ENCODE measurements at regions not wholly inside any gene's neighbourhood (a gene's known extent, or its start where the extent isn't known, plus 50 kb on each side); places are given as distances from the start of the nearest gene placed in this dataset.

GRCh38 chr21:38899277-38899947, 93.7 kb downstream of the ETS2 start:
- intact Hi-C loops (cut with DNase I; ENCODE audit: low total_unique reads) = no loop called here
- no peaks in the 10 kb centered on the region for H3K36me3 ChIP-seq
- no peak for DNase-seq
- peaks cover 0 to 11% (median 0%) of the 10 kb centered on the region in 8 donors for H3K9me3 ChIP-seq
- H3K4me3 ChIP-seq = no peak overlapping the region
- H3K27ac ChIP-seq = no peak overlapping the region
- H3K4me1 ChIP-seq = no peaks in the 10 kb centered on the region
- no peaks in the 10 kb centered on the region for H3K27me3 ChIP-seq (replicated peaks in 1 of 7)
- TF ChIP-seq POLR2A (IDR thresholded peaks at IDR 0.05) = no peak
- no peak for TF ChIP-seq CTCF (IDR thresholded peaks at IDR 0.05 in 8 of 11, conservative IDR thresholded peaks at IDR 0.05 in 3 of 11)
- TF ChIP-seq POLR2AphosphoS5 (IDR thresholded peaks at IDR 0.05) = no peak
- WGBS, 5 donors = 60 to 87% (median 63%) methylated on average over 3 of the region's 3 CpGs

GRCh38 chr21:38898422-38899096, 92.8 kb downstream of the ETS2 start:
- Histone ChIP-seq H3K36me3 (no peaks in the 10 kb centered on the region), H3K4me3 (no peak overlapping the region), H3K27me3 (replicated peaks in 1 of 7) (no peaks in the 10 kb centered on the region), H3K9me3 (peaks cover 0 to 11% (median 0%) of the 10 kb centered on the region in 8 donors), H3K4me1 (no peaks in the 10 kb centered on the region), H3K27ac (no peak overlapping the region)
- TF ChIP-seq CTCF (IDR thresholded peaks at IDR 0.05 in 8 of 11, conservative IDR thresholded peaks at IDR 0.05 in 3 of 11) = no peak
- no peak for TF ChIP-seq POLR2A (IDR thresholded peaks at IDR 0.05)
- no peak for TF ChIP-seq POLR2AphosphoS5 (IDR thresholded peaks at IDR 0.05)
- intact Hi-C loops (cut with DNase I; ENCODE audit: low total_unique reads) = no loop called here
- no peak for DNase-seq
- WGBS, 5 donors = 45 to 60% (median 48%) methylated on average over 5 of the region's 5 CpGs

DNA sequence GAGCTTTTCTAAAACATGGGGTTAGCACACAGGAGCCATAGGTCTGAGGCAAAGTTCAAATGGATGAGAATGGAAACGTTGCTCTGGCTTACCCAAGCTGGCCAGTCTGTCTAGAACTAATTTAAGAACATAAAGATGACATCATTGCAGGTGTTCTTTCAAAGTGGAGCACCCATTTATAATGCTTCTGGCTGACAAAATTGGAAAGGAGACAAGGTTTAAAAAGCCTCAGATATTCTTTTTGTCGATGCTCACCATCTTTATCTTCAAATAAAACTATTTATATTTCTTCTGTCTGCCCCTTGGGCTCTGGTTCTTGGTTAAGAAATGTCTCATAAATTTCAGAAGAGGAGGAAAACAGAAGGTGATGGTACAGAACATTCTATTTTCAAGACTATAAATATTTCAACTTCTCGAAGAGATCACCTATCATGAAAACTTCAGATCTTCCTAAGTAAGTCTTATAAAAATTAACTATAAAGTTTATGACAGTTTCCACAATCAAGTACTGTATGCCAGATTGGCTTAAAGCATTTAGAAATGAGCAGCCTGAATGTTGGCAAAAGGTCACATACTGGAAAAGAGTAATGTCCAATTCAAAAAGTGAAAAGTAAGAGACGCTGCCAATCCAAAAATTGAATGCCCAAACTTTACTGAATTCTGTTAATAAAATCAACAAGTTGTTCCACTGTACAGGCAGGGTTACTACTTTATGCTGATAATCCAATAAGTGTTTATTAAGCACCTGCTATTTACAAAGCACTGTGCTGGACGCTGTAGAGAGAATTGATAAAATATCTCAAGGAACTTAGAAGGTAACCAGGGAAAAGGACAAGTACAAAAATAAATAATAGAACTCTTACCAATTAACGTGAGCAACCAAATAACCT, 92.0 kb downstream of the ETS2 start:
- Histone ChIP-seq H3K27me3 (replicated peaks in 1 of 7) (no peaks in the 10 kb centered on the region), H3K36me3 (no peaks in the 10 kb centered on the region), H3K9me3 (peaks cover 0 to 10% (median 0%) of the 10 kb centered on the region in 8 donors), H3K27ac (no peak overlapping the region), H3K4me3 (no peak overlapping the region), H3K4me1 (no peaks in the 10 kb centered on the region)
- intact Hi-C loops (cut with DNase I; ENCODE audit: low total_unique reads) = no loop called here
- DNase-seq = no peak
- no peak for TF ChIP-seq CTCF (IDR thresholded peaks at IDR 0.05 in 8 of 11, conservative IDR thresholded peaks at IDR 0.05 in 3 of 11)
- TF ChIP-seq POLR2AphosphoS5 (IDR thresholded peaks at IDR 0.05) = no peak
- TF ChIP-seq POLR2A (IDR thresholded peaks at IDR 0.05) = no peak
- 58 to 72% (median 67%) methylated on average over 6 of the region's 6 CpGs for WGBS, 5 donors
